Stimulated activated CD8-positive, alpha-beta memory T cell treated with anti-CD3 and anti-CD28 coated beads, Interleukin-4, amount 100 ng/mL, for 24 hours (primary cell): ENCODE measurements at regions not wholly inside any gene's neighbourhood (a gene's known extent, or its start where the extent isn't known, plus 50 kb on each side); places are given as distances from the start of the nearest gene placed in this dataset.
"Not testable (repeated sequence)": the region's sequence is repeated elsewhere in the genome, so short reads cannot be mapped to it uniquely, and the experiment has no call there.

ENCODE experiments used
- DNase-seq: peaks from one replicate; pipeline ENCODE4 v3.0.0-alpha.2; 2020; ENCODE audit warnings: low read depth

DNA sequence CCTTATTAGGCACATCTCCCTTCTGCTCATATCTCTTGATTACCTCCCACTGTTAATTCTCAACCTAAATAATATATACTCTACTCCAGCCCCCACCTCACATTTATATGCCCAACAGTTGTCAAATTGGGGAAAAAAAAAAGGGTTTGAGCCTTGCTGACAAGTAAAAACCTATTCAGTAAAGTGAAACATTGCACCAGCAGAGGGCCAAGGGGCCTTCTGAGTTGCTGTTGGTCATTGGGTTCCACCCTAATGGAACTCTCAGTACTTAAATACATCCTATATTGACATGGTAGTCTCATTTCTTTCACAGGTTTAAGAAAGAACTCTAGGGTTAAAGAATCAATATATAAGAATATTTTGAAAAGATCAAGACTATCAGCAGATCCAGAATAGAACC, 362.2 kb downstream of the SMARCA1 start:
- no peak for DNase-seq

DNA sequence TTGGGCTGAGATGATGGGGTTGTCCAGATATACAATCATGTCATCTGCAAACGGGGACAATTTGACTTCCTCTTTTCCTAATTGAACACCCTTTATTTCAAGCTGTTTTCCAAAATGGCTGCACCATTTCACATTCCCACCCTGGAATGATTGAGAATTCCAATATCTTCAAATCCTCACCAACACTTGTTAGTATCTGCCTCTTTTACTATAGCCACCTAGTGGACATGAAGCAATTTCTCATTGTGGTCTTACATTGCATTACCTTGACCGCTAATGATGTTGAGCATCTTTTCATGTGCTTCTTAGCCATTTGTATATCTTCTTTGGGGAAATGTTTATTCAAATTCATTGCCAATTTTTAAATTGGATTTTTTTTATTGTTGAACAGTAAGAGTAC, 364.8 kb downstream of the SMARCA1 start:
- no peak for DNase-seq

GRCh38 chrX:129145840-129146272, 377.4 kb downstream of the SMARCA1 start:
- DNase-seq: no peak

DNA sequence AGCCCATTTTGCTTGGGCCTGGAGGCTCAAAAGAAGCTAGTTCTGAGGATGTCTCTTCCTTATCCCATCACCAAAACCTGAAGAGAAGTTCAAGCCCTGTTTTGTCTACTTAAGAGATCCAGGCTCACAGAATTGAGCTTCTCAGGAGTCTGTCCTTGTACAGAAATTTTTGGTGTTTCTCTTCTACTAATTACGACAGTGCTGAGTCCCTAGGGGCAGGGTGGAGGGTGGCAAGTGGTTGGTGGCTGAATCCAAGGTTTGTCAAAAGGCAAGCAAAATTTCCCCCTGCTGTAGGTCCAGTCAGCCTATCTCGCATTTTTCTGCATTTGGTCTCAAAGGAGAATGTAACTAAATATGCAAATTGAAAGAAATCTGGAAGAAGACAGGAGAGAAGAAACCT, 377.9 kb downstream of the SMARCA1 start:
- no peak for DNase-seq

- DNase-seq: no peak
These were observed 378.9 kb downstream of the SMARCA1 start for GRCh38 chrX:129144172-129145038.

DNA sequence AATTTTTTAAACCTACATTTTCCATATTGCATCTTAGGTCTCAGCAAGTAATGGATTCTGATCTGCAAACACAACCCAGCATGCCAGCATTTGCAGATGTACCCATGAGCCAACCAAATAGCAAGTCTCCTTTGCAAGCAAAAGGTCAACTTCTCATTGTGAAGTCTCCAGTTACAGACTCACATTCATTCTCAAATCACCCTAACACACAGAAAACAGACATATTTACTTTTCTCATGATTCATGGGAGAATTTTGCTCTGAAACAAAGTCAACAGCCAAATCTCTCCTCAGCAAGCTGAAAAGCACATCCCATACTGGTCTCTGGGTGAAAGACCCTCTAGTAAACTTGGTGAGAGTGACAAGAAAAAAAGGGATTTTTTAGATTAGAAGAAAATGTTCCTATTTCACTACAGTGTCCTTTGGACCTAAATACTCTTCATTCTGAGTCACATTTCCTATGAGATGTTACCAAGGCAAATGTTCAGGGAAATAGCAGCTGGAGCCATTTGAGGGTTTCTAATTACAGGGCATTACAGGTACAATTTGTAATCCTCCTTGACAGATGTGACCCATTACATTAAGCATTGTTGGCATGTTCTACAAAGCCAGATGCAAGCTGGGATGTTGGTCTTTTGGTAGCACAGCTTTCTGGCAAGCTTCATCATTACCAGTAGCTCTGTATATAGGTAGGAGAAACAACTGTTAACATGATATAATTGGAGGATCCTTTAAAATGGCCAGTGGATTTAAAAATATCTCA, 383.3 kb downstream of the SMARCA1 start:
- DNase-seq: no peak

GRCh38 chrX:129125122-129125914, 398.0 kb downstream of the SMARCA1 start:
- no peak for DNase-seq

DNA sequence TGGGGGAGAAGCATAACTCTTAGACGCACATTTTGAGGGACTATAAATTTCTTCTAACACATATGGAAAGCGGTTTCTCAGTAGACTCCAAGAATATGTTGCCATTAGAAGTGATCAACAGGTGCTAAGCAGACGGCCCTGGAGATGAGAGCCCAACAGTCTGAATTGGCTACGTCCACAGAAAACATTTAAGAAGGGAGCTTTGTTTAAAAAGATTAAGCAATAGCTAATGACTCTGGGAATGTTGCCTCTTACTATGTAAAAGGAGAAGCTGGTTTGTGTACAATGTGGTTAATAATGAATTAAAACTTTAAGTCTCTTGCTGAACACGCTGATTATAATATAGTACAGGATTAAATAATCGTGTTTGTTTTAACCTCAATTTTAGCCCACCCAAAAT, 399.5 kb downstream of the SMARCA1 start:
- no peak for DNase-seq

DNA sequence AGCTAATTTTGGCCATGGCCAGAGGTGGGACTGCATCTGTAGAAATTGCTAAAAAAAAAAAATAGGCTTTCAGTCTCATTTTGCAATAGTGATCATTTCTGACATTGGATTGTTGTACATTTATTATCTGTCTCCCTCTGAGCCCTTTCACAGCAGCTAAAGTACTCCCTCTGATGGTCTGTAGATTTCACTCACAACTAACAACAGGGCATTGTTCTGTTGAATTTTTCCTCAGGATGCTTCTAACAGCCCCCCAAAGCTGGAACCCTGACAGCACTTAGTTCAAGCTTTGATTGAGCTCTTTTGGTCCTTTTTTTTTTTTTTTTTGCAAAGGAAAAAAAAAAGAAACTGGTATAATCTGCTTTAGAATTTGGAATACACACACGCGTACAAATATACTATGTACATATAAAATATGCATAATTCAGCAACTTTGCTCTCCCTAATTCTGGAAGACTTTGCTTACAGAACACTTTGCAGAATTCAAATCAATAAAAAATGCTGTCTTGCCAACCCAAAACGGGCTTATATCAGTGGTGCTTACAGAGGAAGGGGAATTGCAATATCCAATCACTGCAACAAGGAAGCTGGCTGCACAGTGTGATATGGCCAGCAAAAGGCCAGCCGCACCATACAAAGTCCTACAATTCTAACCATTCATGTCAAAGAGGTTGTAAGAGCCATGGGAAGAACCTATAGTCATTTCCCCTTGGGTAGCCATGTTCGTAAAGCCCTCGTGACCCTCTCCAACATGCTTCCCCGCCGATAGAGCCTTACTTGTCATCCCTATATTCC, 406.4 kb downstream of the SMARCA1 start:
- DNase-seq: no peak

DNA sequence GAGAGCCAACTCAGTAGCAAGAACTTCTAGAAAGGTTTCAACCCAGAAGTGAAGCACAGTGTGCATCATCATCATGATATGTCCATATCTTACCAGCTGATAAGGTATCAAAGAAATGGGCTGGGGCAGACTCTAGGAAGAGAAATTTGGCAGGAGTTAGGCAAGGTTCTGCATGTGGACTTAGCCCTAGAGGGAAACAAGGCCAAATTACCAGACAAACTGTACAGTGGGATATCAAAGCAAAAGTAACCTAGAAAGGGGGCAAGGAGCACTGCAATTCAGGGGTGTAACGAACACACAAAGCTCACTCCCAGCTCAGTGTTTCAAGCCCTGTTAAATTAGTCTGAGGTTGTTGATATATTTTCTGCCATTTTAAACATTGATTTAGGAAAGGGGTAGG, 407.4 kb downstream of the SMARCA1 start:
- no peak for DNase-seq

GRCh38 chrX:129115104-129115503, 408.2 kb downstream of the SMARCA1 start:
- no peak for DNase-seq

GRCh38 chrX:129111081-129111798, 412.1 kb downstream of the SMARCA1 start:
- no peak for DNase-seq

DNA sequence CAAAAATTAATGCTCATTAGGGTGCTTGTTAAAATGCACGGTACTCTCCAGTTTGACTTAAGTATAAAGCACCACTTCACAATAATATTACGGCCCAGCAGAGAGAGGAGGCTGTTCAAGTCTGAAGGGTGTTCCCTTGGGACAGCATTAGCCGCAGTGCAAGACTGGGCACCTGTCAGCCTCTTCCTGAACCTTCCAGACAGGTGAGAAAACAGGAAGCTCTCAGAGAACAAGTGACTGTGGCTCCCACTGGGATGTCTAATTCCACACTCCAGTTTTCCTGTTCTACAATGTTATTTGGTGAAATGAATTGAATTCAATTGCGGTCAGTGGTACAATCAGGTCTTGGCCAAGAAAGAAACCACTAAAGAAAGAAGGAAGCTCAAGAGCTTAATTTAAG, 414.4 kb downstream of the SMARCA1 start:
- DNase-seq: no peak

DNA sequence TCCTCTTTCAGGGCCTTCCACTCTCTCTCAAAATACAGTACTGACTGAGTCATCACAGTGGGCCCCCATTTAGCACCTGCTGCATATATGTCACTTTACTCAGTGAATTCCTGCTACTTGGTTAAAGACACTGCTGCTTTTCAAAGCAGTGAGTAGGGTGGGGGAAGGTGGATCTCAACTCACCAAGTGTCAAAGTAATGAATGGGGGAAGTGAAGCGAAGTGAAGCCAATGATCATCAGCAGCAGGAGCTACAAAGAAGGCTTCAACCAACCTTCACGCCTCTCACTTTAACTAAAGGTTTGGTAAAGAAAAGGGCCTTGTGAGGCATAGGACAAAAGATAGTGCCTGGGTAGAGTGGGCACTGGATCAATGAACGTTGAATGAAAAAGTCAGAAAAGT, 424.1 kb downstream of the SMARCA1 start:
- no peak for DNase-seq

- no peak for DNase-seq
These were observed 425.6 kb downstream of the SMARCA1 start for GRCh38 chrX:129097668-129098067.

DNA sequence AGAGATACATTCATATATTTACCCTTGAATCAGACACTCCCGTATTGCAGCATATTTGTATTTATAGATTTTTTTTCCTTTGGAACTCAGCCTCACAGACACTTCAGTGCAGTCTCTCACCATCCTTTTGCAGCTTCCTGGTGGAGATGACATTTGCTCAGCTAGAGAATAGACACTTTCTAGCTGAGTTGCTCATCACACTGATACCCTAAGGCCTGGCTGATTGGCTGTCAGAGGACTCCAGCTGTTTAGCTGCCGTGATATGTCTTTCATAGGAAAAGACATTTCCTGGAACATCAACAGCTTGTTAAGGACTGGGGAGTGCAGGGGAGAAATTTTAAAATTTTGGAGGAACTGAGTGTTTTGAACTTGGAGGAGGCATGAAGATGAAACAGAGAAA, 429.6 kb downstream of the SMARCA1 start:
- DNase-seq: no peak

DNA sequence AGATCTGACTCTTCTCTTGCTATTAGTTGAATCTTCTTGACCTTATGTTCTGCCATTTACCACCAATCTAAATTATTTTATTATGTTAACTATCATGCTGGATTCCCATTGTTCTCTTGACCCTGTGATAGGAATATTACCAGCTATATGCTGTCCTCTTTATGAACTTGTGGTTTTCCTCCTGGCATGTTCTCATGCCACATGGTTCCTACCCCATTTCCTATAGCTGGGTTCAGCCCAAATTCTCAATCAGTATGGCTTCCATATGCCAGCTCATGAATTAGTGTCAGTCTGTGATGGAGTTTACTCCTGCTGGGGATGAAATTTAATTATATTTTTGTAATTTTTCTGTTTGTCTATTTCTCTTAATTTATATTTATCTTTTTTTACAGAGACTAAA, 430.5 kb downstream of the SMARCA1 start:
- DNase-seq: no peak

- DNase-seq: no peak
These were observed 431.0 kb downstream of the SMARCA1 start for GRCh38 chrX:129092242-129092641.

DNA sequence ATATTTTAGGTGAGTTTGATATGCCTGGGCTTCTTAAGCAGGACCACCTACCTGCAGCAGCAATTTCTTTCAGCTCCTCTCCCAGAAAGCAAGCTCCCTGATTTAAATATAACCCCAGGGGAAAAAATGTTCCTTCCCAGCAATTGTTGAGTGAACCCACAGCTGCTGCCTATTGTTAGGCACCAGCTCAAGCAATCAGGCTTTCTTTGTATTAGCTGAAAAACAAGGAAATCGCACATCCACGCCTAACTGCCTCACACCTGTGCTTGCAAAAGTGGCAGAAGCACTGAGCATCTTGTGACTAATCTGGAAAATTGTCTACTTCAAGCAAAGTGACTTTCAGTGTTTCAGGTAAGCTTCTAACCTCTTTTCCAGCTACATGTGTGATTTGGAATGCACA, 432.2 kb downstream of the SMARCA1 start:
- DNase-seq: no peak

DNA sequence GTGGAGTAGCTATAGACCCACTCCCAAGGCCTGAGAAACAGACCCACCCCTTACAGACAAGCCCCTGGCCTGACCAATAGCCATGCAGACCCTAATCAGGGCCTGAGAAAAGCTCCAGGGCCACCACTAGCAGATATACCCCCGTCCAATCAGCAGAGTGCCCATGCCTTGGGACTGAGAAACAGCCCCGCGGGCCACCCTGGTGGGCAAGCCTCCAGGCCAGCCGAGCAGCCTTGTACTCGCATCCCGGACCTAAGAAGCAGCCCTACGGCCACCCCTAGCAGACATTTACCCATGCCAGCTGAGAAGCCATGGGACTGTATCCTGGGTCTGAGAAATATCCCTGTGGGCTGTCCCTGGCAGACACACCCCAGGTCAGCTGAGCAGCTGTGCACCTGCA, 436.5 kb downstream of the SMARCA1 start:
- no peak for DNase-seq

GRCh38 chrX:129084291-129084690, 439.0 kb downstream of the SMARCA1 start:
- not testable (repeated sequence) for DNase-seq
